Upper lobe of left lung (tissue), 4 donors: ENCODE measurements at regions not wholly inside any gene's neighbourhood (a gene's known extent, or its start where the extent isn't known, plus 50 kb on each side); places are given as distances from the start of the nearest gene placed in this dataset.

Source experiments
- CTCF ChIP-seq, 6 experiments: fragments of 450-650 bp in 4 of 6; fragments of 200-600 bp in 2 of 6; sonication (generic) in 2 of 6; IDR thresholded peaks; one replicate each; pipeline ENCODE4 v1.5.1; 2016 to 2019; ENCODE audit warnings: antibody characterized with exemption in 6 of 6
- POLR2A ChIP-seq, 4 donors: fragments of 450-650 bp; IDR thresholded peaks; one replicate each; pipeline ENCODE4 v1.5.1; 2016 to 2017; ENCODE audit warnings: antibody characterized with exemption in 4 of 4, mild to moderate bottlenecking in 2 of 4
- POLR2AphosphoS5 ChIP-seq, 2 donors: sonication (generic); formaldehyde crosslinking; IDR thresholded peaks; one replicate each; pipeline ENCODE4 v1.5.1; 2017; ENCODE audit warnings: antibody characterized with exemption in 2 of 2

GRCh38 chr2:221810650-221811049 is 238.5 kb upstream of the EPHA4 start:
- no peak for TF ChIP-seq CTCF (IDR thresholded peaks at IDR 0.05)
- TF ChIP-seq POLR2AphosphoS5 (IDR thresholded peaks at IDR 0.05): no peak
- no peak for TF ChIP-seq POLR2A (IDR thresholded peaks at IDR 0.05)
